Stimulated activated CD8-positive, alpha-beta memory T cell treated with anti-CD3 and anti-CD28 coated beads, Interleukin-4, amount 100 ng/mL, for 48 hours (primary cell): ENCODE measurements at regions not wholly inside any gene's neighbourhood (a gene's known extent, or its start where the extent isn't known, plus 50 kb on each side); places are given as distances from the start of the nearest gene placed in this dataset.

Experiments
- DNase-seq: peaks from one replicate; pipeline ENCODE4 v3.0.0-alpha.2; 2020

DNA sequence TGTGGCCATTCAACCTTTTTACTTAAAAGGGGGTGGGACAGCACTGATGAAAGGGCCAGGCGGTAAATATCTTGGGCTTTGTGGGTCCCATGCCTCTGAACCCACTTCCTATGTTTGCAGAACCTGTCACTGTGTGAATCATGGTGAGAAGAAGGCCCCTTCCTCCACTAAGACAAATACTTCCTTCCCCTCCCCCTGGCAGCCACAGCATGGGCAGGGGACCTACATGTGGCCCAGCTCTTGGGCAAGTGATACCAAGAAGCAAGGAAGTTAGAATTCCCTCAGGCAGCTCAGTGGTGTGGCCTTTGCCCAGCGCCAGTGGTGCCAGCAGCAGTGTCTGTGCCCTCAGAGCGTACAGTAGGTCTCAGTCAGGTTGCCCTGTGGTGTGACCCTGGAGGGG, 168.6 kb downstream of the TRIM33 start:
- DNase-seq, result no peak

DNA sequence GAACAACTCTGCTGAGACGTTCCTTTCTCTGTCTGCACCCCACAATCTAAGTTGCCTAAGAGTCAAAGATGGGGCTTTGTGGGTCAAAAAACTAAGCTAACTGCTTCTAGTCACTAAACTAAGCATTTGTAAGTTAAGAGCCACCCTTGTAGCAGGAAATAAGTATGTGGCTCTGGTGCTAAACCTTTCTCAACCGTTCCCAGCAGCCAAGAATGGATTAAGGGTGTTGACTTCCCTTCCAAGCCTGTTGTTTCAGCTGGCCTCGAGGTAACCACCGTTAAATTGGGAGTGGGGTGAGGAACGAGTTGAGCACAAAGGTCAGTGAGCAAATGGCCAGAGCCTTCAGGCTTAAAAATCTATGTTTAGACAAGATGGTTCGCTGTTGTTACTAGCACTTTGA, 169.1 kb downstream of the TRIM33 start:
- DNase-seq, result no peak

DNA sequence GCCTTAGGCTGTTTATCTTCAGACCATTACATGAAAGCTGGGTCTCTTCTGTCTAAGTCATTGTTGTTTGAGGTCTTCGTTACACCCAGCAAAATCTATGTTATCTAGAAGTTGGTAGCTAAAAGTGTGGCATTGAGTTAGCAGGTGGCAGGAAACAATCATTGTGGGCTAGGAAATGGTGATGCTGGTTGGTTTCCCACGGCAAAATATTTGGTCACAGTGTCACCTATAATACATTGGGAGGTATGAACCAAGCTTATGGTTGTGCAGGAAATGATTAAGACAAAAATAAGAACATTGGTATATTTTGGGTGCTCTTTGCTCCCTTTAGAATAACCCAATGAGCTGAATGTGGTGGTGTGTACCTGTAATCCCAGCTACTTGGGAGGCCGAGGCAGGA, 169.7 kb downstream of the TRIM33 start:
- DNase-seq, result no peak

DNA sequence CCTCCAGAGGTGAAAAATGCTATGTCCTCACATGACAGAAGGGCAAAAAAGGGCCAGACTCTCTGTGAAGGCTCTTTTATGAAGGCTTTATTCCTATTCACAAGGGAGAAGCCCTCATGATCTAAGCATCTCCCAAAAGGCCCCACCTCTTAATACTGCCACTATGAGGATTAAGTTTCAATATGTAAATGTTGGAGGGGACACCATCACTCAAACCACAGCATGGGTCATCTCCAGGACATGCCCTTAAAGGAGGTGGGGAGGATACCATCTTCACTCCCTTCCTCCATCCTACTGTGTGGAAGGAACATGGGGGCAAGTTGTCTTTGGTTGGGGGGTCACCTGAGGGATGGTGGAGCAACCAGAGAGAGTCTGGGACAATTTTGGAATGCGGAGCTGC, 170.1 kb downstream of the TRIM33 start:
- DNase-seq, result no peak

DNA sequence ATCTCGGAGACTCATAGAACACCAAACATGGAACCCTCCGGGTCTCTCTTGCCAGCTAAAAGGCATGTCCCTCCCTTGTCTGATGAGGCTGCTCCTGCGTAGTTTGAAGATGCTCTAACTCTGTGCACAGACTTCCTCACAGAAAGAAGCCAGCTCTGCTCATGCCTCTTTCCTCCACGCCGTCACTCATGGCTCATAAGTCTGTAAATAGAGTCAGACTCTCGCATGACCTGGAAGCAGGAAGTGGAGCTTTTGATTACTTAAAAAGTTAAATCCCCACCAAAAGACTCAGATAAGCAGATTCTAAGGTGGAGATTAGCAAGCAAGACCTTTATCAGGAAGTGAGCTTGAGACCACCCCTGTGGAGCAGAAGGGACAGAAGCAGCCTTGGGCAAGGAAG, 171.6 kb downstream of the TRIM33 start:
- DNase-seq, result no peak

DNA sequence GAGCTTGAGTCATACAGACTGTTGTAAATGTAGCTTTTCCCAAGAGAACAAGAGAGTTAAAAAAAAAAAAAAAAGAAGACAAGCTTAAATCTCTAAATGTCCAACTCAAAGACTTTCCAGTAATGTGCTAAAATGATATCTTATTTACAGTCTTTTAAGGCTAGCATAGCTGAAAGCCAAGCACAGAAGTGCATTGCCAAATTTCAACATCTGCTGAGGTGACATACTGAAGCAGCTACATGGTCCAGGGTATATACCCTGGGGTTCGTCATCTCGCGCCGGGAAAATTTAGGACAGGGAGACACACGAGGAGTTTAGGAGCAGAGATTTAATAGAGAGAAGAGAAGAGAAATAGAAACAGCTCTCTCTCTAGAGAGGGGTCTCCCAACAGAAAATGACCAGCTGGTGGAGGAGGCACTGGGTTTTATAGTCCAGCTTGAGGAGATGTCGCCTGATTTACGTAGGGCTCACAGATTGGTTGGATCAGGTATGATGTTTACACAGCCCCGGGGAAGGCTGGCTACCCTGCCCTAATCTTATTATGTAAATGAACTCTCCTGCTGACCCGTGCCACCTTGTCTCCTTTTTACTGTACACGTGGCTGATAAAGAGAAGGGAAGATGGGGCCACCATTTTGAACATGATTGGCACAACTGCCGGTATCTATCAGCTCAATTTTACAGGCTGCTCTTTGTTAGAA, 172.7 kb downstream of the TRIM33 start:
- no peak for DNase-seq

DNA sequence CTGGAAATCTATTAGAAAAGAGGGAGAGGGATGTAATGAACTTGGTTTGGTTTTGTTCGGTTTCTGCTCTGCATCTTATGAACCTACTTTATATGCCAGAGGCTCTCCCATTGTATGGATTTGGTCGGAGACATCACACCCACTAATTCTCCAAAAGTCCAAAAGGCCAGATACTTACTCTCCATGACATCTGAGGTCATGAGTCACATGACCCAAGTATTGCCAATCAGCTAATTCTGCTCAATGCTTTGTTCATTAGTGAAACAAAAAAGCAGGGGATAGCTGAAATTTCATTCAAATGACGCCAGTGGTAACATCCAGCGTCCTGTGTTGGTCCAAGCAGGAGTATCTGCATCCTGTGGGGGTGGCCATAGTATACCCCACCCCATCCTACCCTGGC, 173.6 kb downstream of the TRIM33 start:
- DNase-seq, result no peak

DNA sequence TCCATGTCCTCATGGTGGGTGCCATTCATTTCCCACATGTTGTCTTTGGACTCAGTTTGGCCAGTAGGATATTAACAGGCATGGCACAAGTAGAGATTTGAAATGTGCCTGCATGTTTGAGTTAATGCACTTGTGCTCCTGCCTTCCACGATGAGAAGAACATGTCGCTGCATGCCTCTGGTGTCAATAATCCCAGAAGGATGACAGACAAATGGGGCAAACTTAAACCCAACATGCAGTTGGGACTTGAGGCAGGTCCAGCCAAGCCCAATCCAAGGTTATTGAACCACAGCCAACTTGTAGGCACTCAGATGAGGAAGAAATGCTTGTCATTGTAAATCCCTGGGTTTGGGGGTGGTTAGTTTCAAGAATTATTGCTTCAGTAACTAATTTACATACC, 174.6 kb downstream of the TRIM33 start:
- no peak for DNase-seq

DNA sequence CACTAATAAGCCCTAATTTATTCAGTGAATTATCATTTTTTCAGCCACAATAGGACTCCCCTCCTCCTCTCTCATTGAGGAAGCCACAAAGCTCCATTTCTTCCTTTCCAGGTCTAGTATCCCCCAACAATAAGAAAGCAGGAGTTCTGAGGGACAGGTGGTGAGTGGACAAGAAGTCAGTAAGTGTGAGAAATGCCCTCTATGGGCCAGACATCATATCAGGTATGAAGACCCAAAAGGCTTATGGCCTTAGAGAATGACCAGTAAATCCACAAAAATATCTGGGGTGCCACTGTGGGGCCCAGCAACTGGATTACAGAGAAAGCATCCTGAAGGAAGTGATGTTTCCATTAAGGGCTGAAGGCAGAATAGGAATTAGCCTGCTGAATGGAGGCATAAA, 175.7 kb downstream of the TRIM33 start:
- DNase-seq, result no peak

DNA sequence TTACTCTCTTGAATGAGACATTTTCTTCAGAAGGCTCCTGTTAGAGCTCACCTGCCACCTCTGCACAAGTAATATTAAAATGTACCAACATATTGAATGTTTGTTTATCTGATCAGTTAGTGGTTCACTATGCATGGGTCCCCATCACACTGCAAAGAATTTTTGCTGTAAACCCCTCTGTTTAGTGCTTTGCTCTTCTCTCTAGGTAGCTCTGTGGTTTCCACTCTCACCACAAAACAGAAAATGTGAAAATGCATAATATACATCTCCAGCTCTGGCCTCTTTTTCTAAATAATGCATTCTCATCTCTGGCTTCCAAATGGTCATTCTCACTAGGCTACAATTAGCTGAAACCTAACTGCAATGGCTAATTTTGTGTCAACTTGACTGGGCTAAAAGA, 176.7 kb downstream of the TRIM33 start:
- no peak for DNase-seq

DNA sequence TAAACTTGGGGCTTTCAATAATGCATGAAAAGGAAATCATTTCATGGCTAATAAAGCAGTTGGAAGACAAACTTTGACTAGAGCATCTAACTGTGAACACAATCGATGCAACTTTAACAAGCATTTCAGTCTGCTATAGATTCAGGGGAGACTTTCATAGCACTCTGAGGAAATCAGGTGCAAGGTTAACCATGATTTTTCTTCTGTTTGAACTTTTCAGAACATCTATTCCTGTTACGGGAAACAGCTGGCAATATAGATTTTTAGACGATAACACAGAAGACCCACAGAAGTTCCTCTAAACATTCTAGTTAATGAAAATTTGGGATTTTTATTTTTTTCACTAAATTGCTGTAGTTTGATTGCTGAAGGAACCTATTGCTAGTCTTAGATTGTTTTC, 177.3 kb downstream of the TRIM33 start:
- DNase-seq, result no peak

DNA sequence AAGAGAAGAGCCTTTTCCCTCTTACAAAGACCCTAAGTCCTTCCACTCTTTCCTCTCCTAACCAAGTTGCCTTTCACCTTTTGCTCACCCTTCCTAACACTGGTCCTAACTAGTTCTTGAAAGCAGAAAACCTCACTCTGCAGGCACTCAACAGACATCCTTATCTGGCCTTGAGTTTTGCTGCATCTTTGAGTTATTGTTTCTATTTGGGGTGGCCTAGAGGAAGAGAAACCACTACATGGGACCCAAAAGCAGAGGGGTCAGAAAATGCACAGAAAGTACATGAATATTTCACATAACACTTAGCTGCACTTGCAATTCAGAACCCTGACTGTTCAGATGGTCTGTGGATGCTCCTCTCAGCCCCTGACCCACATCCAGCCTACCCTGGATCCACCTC, 178.3 kb upstream of the SYT6 start:
- DNase-seq, result no peak

DNA sequence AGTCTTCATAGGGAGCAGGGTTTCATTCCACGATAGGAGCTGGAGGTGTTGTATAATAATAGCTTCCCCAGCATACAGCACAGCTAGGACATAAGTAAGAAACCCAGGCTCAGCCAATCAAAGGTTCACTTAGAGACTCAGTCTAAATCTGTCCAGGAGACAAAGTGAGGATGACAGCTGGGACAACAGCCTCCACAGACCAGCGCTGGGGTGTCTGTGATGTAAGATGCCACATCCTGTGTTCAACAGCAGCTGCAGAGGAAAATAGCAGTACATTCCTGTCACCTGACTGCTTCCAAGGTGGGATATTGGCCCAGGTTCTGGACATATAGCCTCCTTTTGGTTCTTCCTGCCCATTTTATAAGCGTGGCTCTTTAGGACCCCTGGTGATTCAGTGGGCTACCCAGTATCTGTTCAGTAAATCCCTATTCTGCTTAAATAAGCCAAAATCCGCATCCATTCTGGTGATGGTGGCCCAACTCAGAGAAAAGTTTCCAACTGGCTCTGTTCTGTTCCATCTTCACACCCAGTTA, 176.8 kb upstream of the SYT6 start:
- DNase-seq, result no peak

DNA sequence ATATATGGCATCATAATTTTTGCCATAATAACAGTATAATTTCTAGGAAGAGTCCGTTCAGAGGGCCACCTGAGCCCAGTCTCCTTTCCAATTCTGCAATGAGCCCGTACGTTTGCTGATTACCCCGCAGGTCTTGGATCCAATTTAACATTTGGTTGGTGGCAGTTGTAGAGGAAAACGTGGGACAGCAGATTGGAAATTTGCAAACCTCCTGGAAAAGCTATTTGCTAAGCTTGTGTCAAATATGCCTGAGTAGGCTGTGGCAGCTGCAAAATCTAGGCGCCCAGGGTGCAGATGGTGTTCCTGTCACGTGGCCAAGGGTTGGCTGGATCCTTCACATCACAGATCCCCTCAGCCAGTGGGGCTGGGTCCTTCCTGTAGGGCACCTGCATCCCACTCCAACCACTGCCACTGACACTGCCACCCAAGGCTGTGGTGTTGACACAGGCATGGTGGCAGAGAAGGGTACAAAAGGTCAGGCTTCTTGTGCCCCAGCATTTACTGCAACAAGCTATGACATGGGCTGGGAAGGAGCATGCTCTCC, 174.8 kb upstream of the SYT6 start:
- no peak for DNase-seq

DNA sequence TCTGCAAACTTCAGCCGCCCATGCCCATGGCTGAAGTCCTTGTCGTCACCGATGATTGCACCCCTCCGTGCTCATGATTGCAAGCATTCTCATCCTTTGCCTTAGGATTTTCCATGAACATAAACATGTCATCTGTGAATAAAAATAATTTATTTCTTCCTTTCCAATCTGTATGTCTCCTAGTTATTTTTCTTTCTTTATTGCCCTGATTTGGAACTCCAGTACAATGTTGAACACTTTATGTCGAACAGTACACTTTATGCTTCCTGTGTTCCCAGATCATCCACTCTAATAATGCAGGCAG, 170.9 kb upstream of the SYT6 start:
- no peak for DNase-seq

DNA sequence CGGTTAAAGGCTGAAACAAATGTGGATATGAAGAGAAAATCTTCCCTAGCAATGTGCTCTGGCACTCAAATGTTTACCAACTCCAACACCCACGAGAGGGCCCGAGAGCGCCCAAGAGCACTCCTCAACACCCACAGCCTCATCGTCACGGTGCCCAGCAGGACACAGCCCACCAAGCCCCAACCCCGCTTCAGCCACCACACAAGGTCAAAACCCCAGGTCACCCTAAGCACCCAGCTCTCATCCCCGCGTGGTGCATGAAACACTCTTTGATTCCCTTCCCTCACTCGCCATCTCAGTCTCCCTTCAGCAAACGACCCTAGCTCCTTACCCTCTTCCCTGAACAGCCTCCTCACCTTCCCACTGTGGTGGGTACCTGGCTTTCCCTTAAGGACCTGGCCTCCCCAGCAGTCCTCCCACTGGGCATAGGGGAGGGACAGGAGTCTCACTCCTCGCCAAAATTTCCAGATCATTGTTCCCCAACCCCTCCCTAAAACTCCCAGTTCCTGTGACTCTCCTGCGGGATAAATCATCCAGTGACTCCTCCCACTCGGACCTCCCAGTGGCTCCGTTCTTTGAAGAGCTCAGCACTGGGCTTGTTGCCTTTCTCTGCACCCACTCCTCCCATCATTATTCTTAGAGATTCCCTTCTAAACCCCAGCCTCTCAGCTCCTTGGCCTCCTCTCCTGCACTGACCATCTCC, 170.4 kb upstream of the SYT6 start:
- no peak for DNase-seq

DNA sequence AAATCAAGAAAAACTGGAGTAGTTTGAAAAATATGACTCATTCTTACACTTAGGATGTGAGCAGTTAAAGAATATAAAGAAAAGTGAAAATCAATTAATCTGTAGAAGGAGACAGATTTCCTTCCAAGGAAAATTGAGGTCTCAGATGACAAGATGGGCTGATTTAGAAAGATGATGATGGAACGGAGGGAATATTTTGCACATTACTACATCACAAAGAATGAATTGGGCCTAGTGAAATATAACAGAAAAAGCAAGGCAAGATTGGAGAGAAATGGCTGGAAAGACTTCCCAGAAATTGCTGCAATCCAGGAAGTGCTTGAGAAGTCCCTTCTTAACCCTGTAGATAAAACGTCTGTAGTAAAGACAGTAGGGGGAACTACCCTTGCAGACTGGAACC, 169.1 kb upstream of the SYT6 start:
- no peak for DNase-seq

DNA sequence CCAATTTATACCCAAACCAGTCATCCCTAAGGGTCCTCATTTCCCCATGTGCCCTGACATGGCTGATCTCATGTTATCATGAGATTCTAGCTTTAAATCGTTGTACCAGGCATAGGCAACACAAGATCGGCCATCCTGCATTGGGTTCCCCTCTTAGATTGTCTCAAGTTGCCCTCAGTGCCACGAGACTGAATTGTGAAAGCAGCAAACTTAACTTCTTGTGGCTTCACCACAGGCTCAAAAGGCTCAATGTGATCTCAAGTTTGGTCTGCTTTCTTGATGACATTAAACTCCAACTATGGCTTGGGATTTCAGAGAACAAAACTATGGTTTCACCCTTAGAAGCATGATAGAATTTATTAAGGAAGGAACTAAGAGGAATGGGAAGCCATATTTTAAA, 168.5 kb upstream of the SYT6 start:
- no peak for DNase-seq

DNA sequence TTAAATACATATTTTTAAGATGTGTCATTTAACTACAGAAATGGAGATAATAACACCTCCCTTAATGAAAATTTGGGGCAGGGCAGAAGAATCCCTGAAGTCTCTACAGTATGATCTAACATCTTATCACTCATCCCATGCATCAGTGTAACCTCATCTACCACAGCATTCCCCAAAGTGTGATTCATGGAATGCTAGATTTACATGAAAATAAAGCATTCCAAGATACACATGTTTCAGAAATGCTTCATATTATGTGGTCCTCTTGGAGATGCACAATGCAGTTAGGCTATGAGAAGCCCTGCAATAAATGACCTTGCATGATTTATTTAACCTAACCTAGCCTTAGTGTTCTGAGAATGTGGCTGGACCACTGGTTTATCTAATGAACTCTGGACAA, 166.9 kb upstream of the SYT6 start:
- DNase-seq, result no peak

DNA sequence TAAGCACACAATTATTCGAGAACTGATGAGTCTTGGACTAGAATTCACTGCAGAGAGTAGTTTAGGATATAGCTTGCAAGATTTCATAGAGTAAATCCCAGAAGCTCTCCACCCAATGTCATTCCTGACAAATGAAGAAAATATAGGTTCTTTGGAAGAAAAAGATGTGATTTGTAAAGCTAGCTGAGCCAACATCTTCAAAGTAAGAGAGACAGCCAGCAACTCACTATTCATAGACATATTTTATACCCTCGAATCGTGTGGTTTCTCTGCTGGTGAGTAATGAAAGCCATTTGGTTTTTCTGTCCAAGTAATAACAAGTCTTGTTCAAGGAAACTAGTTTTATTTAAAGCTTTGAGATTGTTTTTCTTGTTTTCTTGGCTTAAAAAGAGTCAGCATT, 165.7 kb upstream of the SYT6 start:
- DNase-seq, result no peak

DNA sequence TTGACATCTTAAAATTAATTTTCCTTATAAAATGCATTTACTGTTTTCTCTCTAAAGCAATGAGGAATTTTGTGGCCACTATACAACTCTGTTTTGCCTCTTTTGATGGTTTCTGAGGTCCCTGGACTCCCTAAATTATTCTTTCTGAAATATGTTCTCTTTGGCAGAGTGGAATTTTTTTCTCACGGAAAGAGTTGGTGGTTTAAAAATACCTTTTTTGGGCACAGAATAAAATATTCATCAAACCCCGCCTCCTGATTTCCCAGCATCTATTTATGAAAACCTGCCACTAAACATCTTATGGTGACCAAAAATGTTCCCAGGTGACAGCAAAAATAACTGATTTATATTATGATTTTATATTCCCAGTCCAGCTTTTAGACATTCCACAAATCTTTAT, 165.3 kb upstream of the SYT6 start:
- DNase-seq, result no peak

DNA sequence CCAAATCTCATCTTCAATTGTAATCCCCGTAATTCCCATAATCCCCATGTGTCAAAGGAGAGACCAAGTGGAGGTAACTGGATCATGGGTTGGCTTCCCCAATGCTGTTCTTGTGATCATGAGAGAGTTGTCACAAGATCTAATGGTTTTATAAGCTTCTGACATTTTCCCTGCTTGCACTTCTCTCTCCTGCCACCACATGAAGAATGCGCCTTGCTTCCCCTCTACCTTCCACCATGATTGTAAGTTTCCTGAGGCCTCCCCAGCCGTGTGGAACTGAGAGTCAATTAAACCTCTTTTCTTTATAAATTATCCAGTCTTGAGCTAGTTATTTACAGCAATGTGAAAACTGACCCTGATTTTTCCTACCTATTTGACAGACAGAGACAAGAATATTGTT, 162.5 kb upstream of the SYT6 start:
- DNase-seq, result no peak

DNA sequence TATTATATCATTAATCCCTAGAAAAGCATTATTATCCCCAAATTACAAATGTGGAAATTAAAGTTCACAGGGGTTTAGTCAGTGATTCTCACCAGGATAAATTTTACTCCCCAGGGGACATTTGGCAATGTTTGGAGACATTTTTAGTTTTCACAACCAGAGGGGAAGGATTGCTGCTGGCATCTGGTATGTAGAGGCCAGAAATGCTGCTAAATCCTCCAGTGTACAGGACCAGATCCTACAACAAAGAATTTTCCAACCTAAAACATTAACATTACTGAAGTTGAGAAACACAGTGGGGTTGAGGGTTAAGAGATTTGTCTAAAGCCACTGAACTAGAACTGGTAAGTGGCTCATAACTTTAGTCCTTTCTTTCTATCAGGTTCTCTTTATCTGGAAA, 162.0 kb upstream of the SYT6 start:
- DNase-seq, result no peak

DNA sequence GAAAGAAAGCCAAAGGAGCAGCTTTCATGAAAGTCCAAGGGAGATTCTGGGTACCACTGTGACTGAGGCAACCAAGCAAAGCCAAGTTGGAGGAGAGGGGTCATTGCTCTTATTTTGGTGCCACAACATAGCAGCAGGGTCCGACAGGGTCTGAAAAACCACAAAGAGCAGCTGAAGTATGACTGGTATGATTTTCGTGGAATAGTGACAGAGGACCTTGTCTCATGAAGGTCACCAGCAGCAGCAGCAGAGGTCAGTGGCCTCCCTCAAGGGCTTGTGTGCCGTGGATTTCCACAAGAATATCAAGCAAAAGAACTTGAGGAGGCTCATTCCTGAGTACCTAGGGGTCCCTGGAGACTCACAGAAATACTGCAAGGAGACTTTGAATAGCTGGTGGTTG, 160.9 kb upstream of the SYT6 start:
- DNase-seq, result no peak

DNA sequence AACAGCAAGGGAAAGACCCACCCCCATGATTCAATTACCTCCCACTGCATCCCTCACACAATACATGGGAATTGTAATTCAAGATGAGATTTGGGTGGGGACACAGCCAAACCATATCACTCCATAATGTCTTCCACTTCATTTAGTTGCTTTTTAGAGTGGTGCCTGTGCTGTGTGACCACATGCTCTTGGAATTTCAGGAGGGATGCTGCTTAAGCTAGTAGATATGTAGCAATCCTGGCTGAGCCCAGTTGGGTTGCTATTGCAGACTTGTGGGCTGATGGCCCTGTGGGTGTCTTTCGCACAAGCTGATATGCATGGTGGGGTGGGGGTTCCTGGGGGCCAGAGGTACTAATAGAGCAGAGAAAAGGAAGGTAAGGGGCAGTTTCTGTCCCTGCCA, 160.4 kb upstream of the SYT6 start:
- no peak for DNase-seq
